HepG2 (cell line): ENCODE measurements at regions not wholly inside any gene's neighbourhood (a gene's known extent, or its start where the extent isn't known, plus 50 kb on each side); places are given as distances from the start of the nearest gene placed in this dataset.

Source experiments
- ELF1 ChIP-seq: sonication (generic); formaldehyde crosslinking; IDR thresholded peaks from 2 replicates; pipeline ENCODE4 v1.4.0; 2020; ENCODE audit warnings: missing genetic modification reagents
- EP300 ChIP-seq, 3 experiments: sonication (generic) in 1 of 3; formaldehyde crosslinking in 1 of 3; IDR thresholded peaks; 2 replicates each; pipeline versions ENCODE4 v1.5.1 to v1.6.1; 2011 to 2020; ENCODE audit warnings: low read depth in 2 of 3, low read length in 2 of 3, borderline replicate concordance in 1 of 3, improper control_type of control experiment in 1 of 3, mild to moderate bottlenecking in 1 of 3, missing genetic modification reagents in 1 of 3, moderate library complexity in 1 of 3
- POLR2A ChIP-seq, 2 experiments: IDR thresholded peaks; 2 replicates each; pipeline ENCODE4 v1.6.1; 2011; ENCODE audit warnings: low read depth in 2 of 2, low read length in 2 of 2, mild to moderate bottlenecking in 1 of 2, moderate library complexity in 1 of 2; ENCODE audit not compliant: insufficient read depth in 1 of 2
- POLR2G ChIP-seq: fragments of 200-400 bp; formaldehyde crosslinking; IDR thresholded peaks from 2 replicates; pipeline ENCODE4 v1.6.1; 2018; ENCODE audit warnings: mild to moderate bottlenecking, low read depth, low read length, moderate library complexity
- SAFB2 ChIP-seq: sonication (generic); formaldehyde crosslinking; IDR thresholded peaks from 2 replicates; pipeline ENCODE4 v1.5.1; 2020; ENCODE audit warnings: missing genetic modification reagents, low read depth, mild to moderate bottlenecking, borderline replicate concordance
- TCF7L2 ChIP-seq: IDR thresholded peaks from 2 replicates; pipeline ENCODE4 v1.6.1; 2011; ENCODE audit warnings: mild to moderate bottlenecking, low read depth, low read length, moderate library complexity
- ZNF121 ChIP-seq: sonication (generic); formaldehyde crosslinking; IDR thresholded peaks from 2 replicates; pipeline ENCODE4 v1.5.0; 2020; ENCODE audit warnings: mild to moderate bottlenecking, missing genetic modification reagents
- TF ChIP-seq, protein P1 (sequence below): sonication (generic); formaldehyde crosslinking; IDR thresholded peaks from 2 replicates; pipeline ENCODE4 v1.5.0; 2020; ENCODE audit warnings: mild to moderate bottlenecking, missing genetic modification reagents, moderate library complexity

DNA sequence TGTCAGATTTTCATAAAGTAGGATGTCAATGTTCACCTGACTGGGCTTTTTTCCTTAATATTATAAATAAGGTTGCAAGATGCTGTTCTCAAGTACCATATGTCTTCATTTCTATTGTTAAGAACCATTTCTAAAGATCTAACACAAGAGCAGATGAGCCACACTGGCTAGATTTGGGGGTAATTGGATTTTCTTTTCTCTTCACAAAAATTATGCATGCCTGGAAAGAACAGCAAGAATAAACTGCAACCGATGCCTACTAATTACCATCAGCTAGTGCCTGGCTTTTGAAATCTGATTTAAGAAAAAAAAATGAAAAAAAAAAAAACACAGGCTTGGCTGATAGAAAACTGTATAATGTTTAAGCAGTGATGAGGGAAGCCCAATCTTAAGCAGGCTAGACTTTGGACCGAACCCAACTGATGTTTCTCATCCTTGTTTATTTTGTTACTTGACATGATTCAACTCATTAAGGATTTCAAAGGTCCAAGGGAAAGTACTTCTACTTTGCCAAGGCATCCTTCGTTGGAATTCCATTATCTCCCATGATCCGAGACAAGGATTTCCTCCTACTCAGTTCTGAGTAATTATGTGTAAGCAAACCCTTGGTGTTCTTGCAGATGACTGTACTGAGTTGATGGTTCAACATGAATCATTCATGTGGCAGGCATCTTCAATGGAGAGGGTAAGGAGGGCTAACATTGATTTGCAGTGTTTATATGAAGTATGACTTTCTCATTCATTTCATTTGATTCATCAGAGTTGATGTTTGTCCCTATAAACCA lies 300.5 kb downstream of the SPRY2 start:
- TF ChIP-seq, protein P1, sequence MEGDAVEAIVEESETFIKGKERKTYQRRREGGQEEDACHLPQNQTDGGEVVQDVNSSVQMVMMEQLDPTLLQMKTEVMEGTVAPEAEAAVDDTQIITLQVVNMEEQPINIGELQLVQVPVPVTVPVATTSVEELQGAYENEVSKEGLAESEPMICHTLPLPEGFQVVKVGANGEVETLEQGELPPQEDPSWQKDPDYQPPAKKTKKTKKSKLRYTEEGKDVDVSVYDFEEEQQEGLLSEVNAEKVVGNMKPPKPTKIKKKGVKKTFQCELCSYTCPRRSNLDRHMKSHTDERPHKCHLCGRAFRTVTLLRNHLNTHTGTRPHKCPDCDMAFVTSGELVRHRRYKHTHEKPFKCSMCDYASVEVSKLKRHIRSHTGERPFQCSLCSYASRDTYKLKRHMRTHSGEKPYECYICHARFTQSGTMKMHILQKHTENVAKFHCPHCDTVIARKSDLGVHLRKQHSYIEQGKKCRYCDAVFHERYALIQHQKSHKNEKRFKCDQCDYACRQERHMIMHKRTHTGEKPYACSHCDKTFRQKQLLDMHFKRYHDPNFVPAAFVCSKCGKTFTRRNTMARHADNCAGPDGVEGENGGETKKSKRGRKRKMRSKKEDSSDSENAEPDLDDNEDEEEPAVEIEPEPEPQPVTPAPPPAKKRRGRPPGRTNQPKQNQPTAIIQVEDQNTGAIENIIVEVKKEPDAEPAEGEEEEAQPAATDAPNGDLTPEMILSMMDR (CRISPR knock-in tag): no peak
- TF ChIP-seq ZNF121 (CRISPR knock-in tag): no peak
- TF ChIP-seq EP300 (IDR thresholded peaks at IDR 0.05; ENCODE audit: low read depth in 2 of 2, low read length in 2 of 2): no peak
- no peak for TF ChIP-seq EP300 (CRISPR knock-in tag; IDR thresholded peaks at IDR 0.05; ENCODE audit: borderline replicate concordance)
- no peak for TF ChIP-seq POLR2A (IDR thresholded peaks at IDR 0.05; ENCODE audit: insufficient read depth in 1 of 2, low read depth in 2 of 2, low read length in 2 of 2)
- no peak for TF ChIP-seq TCF7L2
- TF ChIP-seq ELF1 (CRISPR knock-in tag): no peak
- TF ChIP-seq SAFB2 (CRISPR knock-in tag): no peak
- no peak for TF ChIP-seq POLR2G
